ENCODE measurements at regions not wholly inside any gene's neighbourhood (a gene's known extent, or its start where the extent isn't known, plus 50 kb on each side); places are given as distances from the start of the nearest gene placed in this dataset.
"Not testable (repeated sequence)": the region's sequence is repeated elsewhere in the genome, so short reads cannot be mapped to it uniquely, and the experiment has no call there.

DNA sequence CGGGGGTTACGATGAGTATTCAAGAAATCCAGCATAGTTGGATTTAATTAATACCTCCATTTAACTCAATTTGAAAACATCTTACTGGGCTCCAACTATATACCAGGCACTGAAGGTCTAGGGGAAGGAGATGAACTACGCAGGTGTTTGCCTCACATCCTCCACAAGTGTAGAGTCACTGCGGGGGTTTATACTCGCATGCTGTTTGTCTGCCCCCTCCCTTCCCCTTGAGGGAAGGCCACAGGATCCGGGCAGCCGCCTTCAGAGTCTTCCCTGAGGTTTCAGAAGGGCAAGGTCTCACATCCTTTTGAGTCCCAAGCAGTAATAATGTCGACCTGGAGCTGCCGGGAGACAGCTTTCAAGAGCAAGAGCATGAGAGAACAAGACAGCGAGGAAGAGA is 142.4 kb upstream of the GALNT2 start:
- H4K20me1 ChIP-seq: no peaks in the 10 kb centered on the region
- H3K27me3 ChIP-seq: no peaks in the 10 kb centered on the region

DNA sequence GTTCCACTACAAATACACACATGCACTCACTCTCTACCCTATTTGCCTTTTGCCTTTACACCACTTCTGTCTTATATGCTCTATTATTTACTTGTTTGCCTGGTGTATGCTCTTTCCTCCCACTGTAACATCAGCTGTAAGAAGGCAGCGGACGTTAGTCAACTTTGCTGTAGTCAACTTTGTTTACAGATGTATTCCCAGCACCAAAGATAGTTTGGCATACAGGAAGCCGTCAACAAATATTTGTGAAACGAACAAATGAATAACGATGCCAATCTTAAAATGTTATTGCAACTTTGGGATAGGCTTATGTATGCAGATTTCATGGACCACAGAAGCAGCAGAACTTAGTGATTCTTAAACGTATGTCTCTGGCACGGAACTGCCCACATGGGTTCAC is 138.3 kb upstream of the GALNT2 start:
- H3K27me3 ChIP-seq: no peaks in the 10 kb centered on the region
- no peak overlapping the region for H3K9ac ChIP-seq
- no peaks in the 10 kb centered on the region for H3K36me3 ChIP-seq
- H3K9me3 ChIP-seq: peaks cover 4% of the 10 kb centered on the region; the same call in 1 of the 2 replicates
- TF ChIP-seq Cebpa-rat (IDR thresholded peaks at IDR 0.05): no peak
- no peak overlapping the region for H3K4me3 ChIP-seq
- H3K4me1 ChIP-seq: no peaks in the 10 kb centered on the region
- H4K20me1 ChIP-seq: no peaks in the 10 kb centered on the region
- H3K4me2 ChIP-seq: no peak overlapping the region
- H3K27ac ChIP-seq: no peak overlapping the region

More for the DNA sequence above, 142.4 kb upstream of the GALNT2 start:
- no peak overlapping the region for H3K4me3 ChIP-seq
- H3K4me2 ChIP-seq: no peak overlapping the region
- no peak for TF ChIP-seq Cebpa-rat (IDR thresholded peaks at IDR 0.05)
- no peaks in the 10 kb centered on the region for H3K36me3 ChIP-seq
- no peaks in the 10 kb centered on the region for H3K4me1 ChIP-seq
- no peaks in the 10 kb centered on the region for H3K9me3 ChIP-seq
- H3K9ac ChIP-seq: no peak overlapping the region
- H3K27ac ChIP-seq: no peak overlapping the region

DNA sequence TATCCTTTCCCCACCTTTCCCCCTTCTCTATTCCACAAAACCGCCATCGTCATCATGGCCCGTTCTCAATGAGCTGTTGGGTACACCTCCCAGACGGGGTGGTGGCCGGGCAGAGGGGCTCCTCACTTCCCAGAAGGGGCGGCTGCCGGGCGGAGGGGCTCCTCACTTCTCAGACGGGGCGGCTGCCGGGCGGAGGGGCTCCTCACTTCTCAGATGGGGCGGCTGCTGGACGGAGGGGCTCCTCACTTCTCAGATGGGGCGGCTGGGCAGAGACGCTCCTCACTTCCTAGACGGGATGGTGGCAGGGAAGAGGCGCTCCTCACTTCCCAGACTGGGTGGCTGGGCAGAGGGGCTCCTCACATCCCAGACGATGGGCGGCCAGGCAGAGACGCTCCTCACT is 135.3 kb upstream of the GALNT2 start:
- not testable (repeated sequence) for H3K4me3 ChIP-seq, H3K27ac ChIP-seq, H3K9ac ChIP-seq, H4K20me1 ChIP-seq, H3K36me3 ChIP-seq, H3K4me1 ChIP-seq, H3K9me3 ChIP-seq, H3K4me2 ChIP-seq, H3K27me3 ChIP-seq

DNA sequence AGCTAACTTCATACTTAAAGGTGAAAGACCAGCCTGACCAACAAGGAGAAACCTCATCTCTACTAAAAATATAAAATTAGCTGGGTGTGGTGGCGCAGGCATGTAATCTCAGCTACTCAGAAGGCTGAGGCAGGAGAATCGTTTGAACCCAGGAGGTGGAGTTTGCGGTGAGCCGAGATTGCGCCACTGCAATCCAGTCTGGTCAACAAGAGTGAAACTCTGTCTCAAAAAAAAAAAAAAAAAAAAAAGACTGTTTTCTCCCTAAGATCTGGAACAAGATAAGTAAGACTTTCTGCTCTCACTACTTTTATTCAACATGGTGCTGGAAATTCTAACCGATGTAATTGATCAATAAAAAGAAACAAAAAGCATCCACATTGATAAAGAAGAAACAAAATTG is 131.9 kb upstream of the GALNT2 start:
- H3K4me1 ChIP-seq, H3K4me3 ChIP-seq, H3K9ac ChIP-seq, H3K27me3 ChIP-seq, H3K9me3 ChIP-seq, H3K4me2 ChIP-seq, H3K27ac ChIP-seq, H4K20me1 ChIP-seq, H3K36me3 ChIP-seq: not testable (repeated sequence)

DNA sequence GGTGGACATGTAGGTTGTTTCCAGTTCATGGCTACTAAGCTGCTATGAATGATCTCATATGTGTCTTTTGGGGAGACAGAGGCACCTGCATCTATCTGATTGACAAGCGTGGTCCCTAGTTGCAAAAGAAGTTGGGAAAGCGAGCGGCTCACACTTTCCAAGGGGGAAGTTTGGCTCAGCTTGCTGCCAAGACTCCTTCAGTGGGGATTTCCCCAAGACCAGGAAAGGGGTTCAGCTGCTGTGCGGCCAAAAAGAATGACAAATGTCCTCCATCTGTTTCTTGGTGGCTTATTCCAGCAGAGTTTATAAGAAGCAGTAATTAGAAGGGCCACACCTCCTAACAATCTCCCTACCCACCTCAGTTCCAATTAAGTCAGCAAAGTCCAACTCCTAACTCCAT is 128.5 kb upstream of the GALNT2 start:
- Histone ChIP-seq H4K20me1 (no peaks in the 10 kb centered on the region), H3K9ac (no peak overlapping the region), H3K4me1 (no peaks in the 10 kb centered on the region), H3K36me3 (no peaks in the 10 kb centered on the region), H3K4me3 (no peak overlapping the region), H3K27me3 (no peaks in the 10 kb centered on the region), H3K9me3 (no peaks in the 10 kb centered on the region), H3K27ac (no peak overlapping the region), H3K4me2 (no peak overlapping the region)
- TF ChIP-seq Cebpa-rat (IDR thresholded peaks at IDR 0.05): no peak

DNA sequence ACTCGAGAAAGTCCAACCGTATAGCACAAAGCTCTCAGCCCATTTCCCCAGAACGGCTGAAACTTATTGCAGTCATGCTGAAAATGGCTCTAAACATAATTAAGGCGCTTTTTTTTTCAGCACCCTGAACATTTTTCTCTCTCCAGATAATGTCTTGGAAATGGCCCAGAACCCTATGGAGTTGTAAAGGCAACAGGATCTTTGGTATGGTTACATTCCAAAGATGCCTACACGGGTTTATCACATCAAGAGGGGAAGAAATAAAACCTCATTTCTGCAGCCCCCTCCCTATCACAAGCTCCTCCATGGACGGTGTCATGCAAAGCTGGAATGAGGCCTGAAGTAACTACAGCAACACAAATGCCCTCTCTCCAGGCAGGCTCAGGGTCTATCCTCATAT is 126.4 kb upstream of the GALNT2 start:
- Histone ChIP-seq H3K4me3 (no peak overlapping the region), H3K27ac (no peak overlapping the region), H3K27me3 (no peaks in the 10 kb centered on the region), H3K4me1 (no peaks in the 10 kb centered on the region), H3K4me2 (no peak overlapping the region), H3K9me3 (peaks cover 7% of the 10 kb centered on the region), H3K9ac (no peak overlapping the region), H4K20me1 (no peaks in the 10 kb centered on the region), H3K36me3 (no peaks in the 10 kb centered on the region)
- no peak for TF ChIP-seq Cebpa-rat (IDR thresholded peaks at IDR 0.05)

DNA sequence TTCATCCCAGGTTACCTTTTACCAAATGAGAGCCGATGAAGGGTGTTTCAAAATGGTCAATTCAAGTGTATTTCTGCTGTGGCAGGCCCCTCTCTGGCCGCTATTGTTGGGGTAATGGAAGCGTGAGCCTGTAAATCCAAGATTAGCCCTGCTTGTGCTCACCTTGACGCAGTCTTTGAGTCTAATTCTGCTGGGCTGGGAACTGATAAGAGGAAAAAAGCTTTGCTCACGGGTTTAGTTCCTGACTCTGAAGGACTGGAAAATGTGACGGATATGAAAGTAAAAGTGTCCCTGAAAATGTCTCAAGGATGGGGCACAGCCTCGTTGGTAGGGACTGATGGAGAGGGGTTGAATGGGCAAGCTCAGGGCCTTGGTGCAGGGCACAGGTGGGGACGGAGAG is 125.9 kb upstream of the GALNT2 start:
- TF ChIP-seq Cebpa-rat (IDR thresholded peaks at IDR 0.05): no peak
- no peak overlapping the region for H3K4me3 ChIP-seq
- H3K36me3 ChIP-seq: no peaks in the 10 kb centered on the region
- H3K9ac ChIP-seq: no peak overlapping the region
- H3K9me3 ChIP-seq: peaks cover 7% of the 10 kb centered on the region
- no peaks in the 10 kb centered on the region for H3K4me1 ChIP-seq
- H3K27ac ChIP-seq: no peak overlapping the region
- H3K4me2 ChIP-seq: no peak overlapping the region
- no peaks in the 10 kb centered on the region for H3K27me3 ChIP-seq
- no peaks in the 10 kb centered on the region for H4K20me1 ChIP-seq

DNA sequence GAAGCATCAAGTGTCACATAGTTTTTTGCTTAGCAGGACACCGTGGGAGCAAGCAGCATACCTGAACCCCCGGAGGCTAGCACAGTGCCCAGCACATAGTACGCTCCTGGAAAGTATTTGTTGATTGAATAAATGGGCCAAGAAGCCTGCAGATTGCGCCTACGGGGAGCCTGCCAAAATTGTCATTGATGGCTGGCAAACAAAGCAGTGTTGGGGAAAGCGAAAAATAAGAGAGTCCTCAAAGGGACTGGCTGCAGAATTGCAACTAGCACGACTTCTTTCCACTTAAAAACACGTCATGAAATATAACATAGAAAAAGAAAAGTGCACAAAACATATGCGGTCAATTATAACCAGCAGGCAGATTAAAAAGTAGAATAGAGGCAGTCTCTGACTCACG is 125.2 kb upstream of the GALNT2 start:
- Histone ChIP-seq H3K9ac (no peak overlapping the region), H3K27ac (no peak overlapping the region), H3K4me1 (no peaks in the 10 kb centered on the region), H3K9me3 (peaks cover 7% of the 10 kb centered on the region), H3K27me3 (no peaks in the 10 kb centered on the region), H3K4me2 (no peak overlapping the region), H4K20me1 (no peaks in the 10 kb centered on the region), H3K36me3 (no peaks in the 10 kb centered on the region), H3K4me3 (no peak overlapping the region)
- TF ChIP-seq Cebpa-rat (IDR thresholded peaks at IDR 0.05): no peak

DNA sequence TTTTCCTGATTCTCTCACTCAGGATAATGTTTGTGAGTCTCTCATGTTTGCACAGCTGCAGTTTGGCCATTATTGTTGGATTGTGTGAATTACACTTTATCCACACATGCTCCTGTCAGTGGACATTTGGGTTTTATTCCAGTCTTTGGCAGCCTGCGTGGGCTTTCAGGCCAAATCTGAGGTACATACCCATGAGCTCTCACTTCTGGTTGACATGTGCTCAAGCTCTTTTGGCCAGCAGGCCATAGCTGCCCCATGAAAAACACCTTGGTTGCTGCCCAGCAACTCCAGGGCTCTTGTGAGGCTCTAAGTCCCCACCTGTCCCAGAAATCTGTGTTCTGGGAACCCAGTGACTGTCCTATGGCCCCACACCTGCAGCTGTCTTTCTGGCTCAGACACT is 124.5 kb upstream of the GALNT2 start:
- no peak for TF ChIP-seq Cebpa-rat (IDR thresholded peaks at IDR 0.05)
- Histone ChIP-seq H4K20me1 (no peaks in the 10 kb centered on the region), H3K27me3 (no peaks in the 10 kb centered on the region), H3K36me3 (no peaks in the 10 kb centered on the region), H3K4me2 (no peak overlapping the region), H3K9me3 (peaks cover 7% of the 10 kb centered on the region), H3K4me3 (no peak overlapping the region), H3K27ac (no peak overlapping the region), H3K4me1 (no peaks in the 10 kb centered on the region), H3K9ac (no peak overlapping the region)

DNA sequence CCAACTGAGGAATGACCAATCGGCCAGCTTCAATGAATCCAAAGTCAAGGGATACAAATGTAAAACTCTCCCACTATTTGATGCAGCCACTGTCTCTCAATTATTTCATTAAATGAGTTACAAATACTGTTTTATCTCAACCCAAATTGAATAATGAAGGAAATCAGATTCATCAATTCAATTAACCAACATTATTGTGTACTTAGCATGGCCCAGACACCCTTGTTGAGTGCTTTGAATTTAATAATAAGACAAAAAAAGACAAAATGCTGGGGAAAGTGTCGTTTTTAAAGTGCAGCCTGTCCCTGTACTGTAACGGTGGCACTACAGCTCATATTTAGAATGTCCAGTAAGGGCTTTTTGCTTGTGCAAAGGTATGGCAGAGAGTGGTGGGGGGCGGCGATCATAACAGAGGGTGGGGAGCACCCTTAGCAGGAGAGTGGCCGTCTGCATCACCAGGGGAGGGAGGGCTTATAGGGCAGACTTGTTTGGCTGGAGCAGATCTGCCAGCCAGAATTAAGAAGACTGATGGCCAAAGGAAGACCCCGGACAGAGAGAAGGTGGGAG is 123.8 kb upstream of the GALNT2 start:
- H3K36me3 ChIP-seq: no peaks in the 10 kb centered on the region
- H3K4me3 ChIP-seq: no peak overlapping the region
- no peaks in the 10 kb centered on the region for H3K27me3 ChIP-seq
- no peaks in the 10 kb centered on the region for H4K20me1 ChIP-seq
- H3K9me3 ChIP-seq: peaks cover 7% of the 10 kb centered on the region
- H3K4me1 ChIP-seq: no peaks in the 10 kb centered on the region
- H3K9ac ChIP-seq: no peak overlapping the region
- no peak for TF ChIP-seq Cebpa-rat (IDR thresholded peaks at IDR 0.05)
- H3K27ac ChIP-seq: no peak overlapping the region
- no peak overlapping the region for H3K4me2 ChIP-seq

DNA sequence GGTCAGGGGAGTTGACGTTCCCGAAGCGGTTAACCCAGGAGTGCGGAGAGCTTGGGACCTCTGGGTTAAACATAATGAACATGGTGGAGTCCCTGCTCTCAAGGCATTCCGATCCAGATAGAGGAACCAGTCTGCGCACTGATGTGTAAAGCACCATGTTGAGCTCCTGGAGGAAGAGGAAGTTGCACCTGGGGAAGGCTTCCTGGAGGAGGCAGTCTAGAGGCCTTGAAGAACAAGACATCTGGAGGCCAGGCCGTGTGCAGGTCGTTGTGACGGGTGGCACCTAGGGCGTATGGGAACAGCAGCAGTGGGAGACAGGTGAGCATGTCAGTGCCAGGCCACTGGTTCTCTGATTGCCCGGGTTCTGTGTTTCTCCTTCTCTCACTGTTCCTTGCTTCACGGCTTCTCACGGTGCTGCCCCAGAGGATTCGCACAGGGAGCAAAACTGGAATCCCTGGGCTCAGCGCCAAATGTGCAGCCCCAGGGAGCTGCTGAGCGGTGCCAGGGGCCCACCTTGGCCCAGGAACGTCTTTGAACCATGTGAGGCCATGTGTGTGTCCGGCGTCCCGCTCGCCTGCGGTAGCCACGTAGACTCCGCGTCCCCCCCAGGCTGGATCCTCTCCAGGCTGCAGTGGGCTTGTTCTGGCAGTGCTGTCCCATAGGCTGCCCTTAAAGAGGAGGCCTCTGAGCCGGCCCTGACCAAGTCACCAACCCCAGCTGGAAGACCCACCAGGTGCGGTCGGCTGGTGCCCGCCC is 122.9 kb upstream of the GALNT2 start:
- Histone ChIP-seq H3K4me1 (no peaks in the 10 kb centered on the region), H3K27ac (no peak overlapping the region), H3K36me3 (no peaks in the 10 kb centered on the region), H3K4me3 (no peak overlapping the region), H4K20me1 (no peaks in the 10 kb centered on the region), H3K9me3 (peaks cover 7% of the 10 kb centered on the region), H3K27me3 (no peaks in the 10 kb centered on the region), H3K9ac (no peak overlapping the region), H3K4me2 (no peak overlapping the region)
- TF ChIP-seq Cebpa-rat (IDR thresholded peaks at IDR 0.05): no peak

Data from BLaER1 (cell line).